C4-2B (cell line): ENCODE measurements at regions not wholly inside any gene's neighbourhood (a gene's known extent, or its start where the extent isn't known, plus 50 kb on each side); places are given as distances from the start of the nearest gene placed in this dataset.

Experiments used
- H3K27ac ChIP-seq: fragments of 450-650 bp; 2 replicates; pipeline ENCODE4 v1.5.1; 2017
- ZFX ChIP-seq: fragments of 450-650 bp; IDR thresholded peaks from 2 replicates; pipeline ENCODE4 v1.6.1; 2017
- TF ChIP-seq, protein P1 (sequence below): fragments of 450-650 bp; conservative IDR thresholded peaks from 2 replicates; pipeline ENCODE4 v1.5.1; 2017; ENCODE audit warnings: mild to moderate bottlenecking

DNA sequence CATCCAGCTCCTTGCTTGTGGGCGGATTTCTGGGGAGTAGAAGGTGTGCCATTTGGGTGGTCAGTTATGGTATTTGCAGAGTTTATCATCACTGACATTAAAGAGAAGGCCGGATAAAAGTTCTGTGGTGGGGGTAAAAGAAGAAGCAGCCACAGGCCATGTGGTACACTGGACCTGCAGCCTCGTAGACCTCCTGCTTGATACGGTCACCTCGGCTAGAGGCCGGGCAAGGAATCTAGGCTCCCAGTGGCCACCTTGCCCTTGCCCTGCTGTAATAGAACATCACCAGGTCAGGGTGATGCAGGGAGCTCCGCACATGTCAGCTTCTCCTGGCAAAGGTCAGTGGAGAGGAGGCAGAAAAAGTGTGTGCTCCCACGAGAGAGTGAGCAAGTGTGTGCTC lies 376.1 kb upstream of the IRX4 start:
- TF ChIP-seq, protein P1, sequence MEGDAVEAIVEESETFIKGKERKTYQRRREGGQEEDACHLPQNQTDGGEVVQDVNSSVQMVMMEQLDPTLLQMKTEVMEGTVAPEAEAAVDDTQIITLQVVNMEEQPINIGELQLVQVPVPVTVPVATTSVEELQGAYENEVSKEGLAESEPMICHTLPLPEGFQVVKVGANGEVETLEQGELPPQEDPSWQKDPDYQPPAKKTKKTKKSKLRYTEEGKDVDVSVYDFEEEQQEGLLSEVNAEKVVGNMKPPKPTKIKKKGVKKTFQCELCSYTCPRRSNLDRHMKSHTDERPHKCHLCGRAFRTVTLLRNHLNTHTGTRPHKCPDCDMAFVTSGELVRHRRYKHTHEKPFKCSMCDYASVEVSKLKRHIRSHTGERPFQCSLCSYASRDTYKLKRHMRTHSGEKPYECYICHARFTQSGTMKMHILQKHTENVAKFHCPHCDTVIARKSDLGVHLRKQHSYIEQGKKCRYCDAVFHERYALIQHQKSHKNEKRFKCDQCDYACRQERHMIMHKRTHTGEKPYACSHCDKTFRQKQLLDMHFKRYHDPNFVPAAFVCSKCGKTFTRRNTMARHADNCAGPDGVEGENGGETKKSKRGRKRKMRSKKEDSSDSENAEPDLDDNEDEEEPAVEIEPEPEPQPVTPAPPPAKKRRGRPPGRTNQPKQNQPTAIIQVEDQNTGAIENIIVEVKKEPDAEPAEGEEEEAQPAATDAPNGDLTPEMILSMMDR = no peak
- no peak for TF ChIP-seq ZFX
- H3K27ac ChIP-seq = no peak overlapping the region

DNA sequence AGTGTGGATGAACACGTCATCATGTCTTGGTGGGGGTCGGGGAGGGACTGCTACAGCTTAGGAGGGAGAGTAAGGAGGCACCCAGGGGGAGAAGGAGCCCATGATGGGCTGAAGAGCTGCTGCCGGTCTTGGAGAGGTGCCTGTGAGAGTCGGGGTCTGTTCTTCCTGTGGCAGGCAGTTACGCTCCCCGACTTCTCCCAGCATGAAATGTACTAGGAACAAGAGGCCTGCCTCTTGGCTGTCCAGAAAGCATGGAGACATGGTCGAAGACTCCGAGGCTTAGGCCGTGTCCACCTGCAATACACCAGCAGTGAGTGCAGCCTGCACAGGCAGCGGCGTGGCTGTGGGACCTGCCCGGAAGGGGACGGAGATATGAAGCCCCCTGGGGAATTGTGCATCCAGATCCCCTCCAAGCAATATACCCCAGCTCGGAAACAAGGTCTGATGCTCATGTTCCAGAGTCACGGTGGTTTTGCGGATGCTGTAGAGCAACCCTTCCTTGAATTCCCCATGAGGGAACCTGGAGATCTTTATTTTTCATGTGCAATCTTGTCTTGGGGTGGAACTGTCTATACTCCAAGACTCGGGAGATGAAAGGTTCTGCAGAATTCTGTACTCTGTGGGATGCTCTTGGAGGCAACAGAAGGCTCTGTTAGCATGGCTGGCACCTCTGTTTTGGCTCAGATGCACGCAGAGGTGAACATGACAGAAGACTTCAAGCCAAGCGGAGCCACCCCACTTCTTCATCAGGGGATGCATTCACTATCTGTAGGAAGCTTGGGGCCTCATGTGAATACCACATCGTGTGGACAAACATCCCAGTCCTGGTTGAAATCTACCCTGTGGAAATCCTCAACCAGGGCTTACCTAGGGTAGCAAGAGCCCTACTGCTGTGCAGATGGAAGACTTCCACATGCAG lies 374.9 kb upstream of the IRX4 start:
- TF ChIP-seq, protein P1 = no peak
- no peak for TF ChIP-seq ZFX
- no peak overlapping the region for H3K27ac ChIP-seq

DNA sequence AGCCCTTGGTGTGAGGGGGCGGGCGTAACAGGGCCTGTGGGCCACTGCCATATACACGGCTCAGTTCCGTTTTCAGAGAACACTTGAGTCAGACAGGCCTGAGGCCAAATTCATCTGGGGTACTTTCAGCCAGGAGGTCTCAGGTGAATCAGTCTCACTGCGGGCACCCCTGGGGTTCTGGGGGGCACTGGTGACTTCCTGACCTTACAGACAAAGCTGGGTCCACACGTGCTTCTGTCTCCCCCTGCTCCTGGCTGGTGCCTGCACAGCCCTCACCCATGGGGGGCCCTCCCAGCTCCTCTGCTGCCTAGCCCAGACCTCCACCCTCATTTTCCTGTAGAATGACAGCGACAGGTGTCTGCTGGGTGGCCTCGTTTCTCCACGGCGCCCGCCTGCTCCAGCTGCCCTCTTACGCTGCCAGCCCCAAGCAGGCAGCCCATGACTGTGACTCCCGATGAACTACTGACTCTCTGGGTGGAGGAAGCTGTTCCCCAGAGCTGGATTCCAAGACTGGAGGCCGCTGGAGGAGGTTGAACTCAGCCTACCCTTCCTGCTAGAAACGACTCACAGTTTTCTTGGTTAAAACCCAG lies 374.1 kb upstream of the IRX4 start:
- no peak overlapping the region for H3K27ac ChIP-seq
- TF ChIP-seq, protein P1 = no peak
- TF ChIP-seq ZFX = no peak

DNA sequence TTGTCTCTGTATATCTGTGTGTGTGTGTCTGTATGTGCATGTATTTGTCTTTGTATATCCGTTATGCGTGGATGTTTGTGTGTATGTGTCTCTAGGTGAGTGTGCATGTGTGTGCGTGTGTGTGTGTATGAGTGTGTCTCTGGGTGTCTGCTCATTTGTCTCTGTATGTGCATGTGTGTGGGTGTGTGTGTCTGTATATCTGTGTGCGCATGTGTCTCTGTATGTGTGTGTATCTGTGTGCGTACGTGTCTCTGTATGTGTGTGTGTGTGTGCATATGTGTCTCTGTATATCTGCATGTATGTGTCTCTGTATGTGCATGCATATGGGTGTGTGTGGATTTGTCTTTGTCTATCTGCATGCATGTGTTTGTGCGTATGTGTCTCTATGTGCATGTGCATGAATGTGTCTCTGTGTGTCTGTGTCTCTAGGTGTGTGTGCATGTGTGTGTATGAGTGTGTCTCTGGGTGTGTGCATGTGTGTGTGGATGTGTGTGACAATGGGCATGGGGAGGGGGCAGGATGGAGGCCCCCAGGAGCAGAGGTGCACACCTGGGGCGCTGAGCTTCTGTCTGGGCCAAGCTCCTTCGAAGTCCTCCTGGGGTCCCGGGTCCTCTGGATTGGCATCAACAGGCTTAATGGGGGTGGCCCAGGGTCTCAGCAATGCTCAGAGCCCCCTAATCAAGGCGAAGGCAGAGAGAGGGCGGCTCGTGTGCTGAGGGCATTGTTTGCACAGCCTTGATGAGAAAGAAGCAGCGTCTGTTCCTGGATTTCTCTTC lies 373.4 kb upstream of the IRX4 start:
- H3K27ac ChIP-seq = no peak overlapping the region
- no peak for TF ChIP-seq ZFX
- TF ChIP-seq, protein P1 = no peak

DNA sequence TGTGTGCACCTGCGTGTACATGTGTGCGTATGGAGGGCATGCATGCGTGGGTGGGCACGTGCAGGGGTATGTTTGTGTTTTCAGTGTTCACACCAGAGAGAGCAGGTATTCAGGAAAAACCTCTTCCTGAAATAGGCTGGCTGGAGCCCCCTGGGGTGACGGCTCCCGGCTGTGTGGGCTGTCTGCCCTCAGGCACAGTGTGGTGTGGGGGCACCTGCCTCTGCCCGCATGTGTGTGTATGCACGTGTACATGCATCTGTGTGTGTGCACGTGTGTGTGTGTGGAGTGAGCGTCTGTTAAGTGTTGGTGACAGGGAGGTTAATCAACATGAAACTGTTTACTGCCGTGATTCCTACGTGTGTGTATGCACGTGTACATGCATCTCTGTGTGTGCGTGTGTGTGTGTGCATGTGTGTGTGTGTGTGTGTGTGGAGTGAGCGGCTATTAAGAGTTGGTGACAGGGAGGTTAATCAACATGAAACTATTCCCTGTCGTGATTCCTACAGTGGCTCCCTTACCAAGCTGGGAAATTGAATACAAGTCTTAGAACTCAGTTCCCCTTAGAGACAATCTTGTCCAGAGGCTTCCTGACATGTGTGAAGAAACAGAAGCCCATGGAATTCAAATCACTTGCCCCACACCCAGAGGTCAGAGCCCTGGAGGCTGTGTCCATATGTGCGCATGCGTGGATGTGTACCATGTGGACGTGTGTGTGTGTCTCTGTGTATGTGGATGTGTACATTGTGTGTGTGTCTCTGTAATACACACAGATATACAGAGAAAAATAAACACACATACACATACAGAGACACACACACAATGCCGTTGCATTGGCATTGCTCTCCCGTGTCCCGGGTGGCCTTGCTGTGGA lies 372.4 kb upstream of the IRX4 start:
- no peak overlapping the region for H3K27ac ChIP-seq
- no peak for TF ChIP-seq ZFX
- TF ChIP-seq, protein P1 = no peak

DNA sequence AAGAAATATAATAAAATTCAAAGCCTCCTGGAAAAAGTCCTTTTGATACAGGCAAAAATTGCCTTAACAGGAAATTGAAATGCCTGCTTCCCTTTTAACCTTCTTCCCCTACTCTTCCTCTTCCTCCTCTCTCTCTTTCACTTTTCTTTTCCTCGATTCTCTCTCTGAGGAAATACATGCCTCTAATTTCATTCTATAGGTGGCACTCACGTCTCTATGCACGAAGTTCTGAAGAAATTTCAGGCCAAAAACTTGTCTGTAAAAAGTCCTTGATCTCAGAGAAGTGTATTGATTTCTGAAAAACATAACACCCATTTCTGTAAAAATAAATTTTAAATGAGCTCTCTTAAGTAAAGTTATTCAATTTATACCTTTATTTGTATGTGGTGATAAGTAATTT lies 371.7 kb upstream of the IRX4 start:
- H3K27ac ChIP-seq = no peak overlapping the region
- TF ChIP-seq, protein P1 = no peak; the same call in 1 of the 2 replicates
